ENCODE measurements at regions not wholly inside any gene's neighbourhood (a gene's known extent, or its start where the extent isn't known, plus 50 kb on each side); places are given as distances from the start of the nearest gene placed in this dataset.

GRCh38 chr6:4712291-4712690 lies 63.9 kb upstream of the CDYL start:
- H4K12ac ChIP-seq (ENCODE audit: low read depth, low read length) = no peak overlapping the region
- peaks cover 12 to 16% of the 10 kb centered on the region in 2 experiments for H3K4me1 ChIP-seq (ENCODE audit: control insufficient read depth in 1 of 2, insufficient read depth in 2 of 2, low read length in 2 of 2)
- peak overlapping the region; percentile 44 for H2BK5ac ChIP-seq (ENCODE audit: low read depth, low read length, poor library complexity)
- no peaks in the 10 kb centered on the region for H3K9me3 ChIP-seq (ENCODE audit: insufficient read depth, low read depth, low read length)
- no peaks in the 10 kb centered on the region for H3K36me3 ChIP-seq (ENCODE audit: control insufficient read depth in 1 of 2, insufficient read depth in 2 of 2, low read length in 2 of 2)
- H3K27me3 ChIP-seq (ENCODE audit: insufficient read depth, low read length) = no peaks in the 10 kb centered on the region
- H3K79me2 ChIP-seq (ENCODE audit: control insufficient read depth, insufficient read depth, low read length, poor library complexity) = no peaks in the 10 kb centered on the region
- H3K14ac ChIP-seq (ENCODE audit: low read length) = peak overlapping the region; percentile 59
- H3K79me1 ChIP-seq (ENCODE audit: low read length) = peaks cover 6% of the 10 kb centered on the region
- no peak overlapping the region for H3K4me2 ChIP-seq (ENCODE audit: low read length)
- DNase-seq = no peak
- no peak overlapping the region for H4K8ac ChIP-seq (ENCODE audit: low read depth, low read length)
- no peak overlapping the region for H3K23ac ChIP-seq (ENCODE audit: low read length)
- H3K4me3 ChIP-seq (ENCODE audit: low read depth, low read length) = no peak overlapping the region
- H2AFZ ChIP-seq (ENCODE audit: insufficient read depth, low read length, poor library complexity) = no peak overlapping the region
- no CpG with 5 or more reads among the region's 9 CpGs for WGBS (ENCODE audit: extremely low coverage, insufficient coverage, insufficient read length)
- H3K4ac ChIP-seq (ENCODE audit: low read depth, low read length) = peak overlapping the region; percentile 6
- H3K9ac ChIP-seq (ENCODE audit: low read length) = no peak overlapping the region
- H2BK12ac ChIP-seq (ENCODE audit: low read length) = peak overlapping the region; percentile 97
- H4K91ac ChIP-seq (ENCODE audit: low read depth, low read length) = peak overlapping the region; percentile 78
- H2AK5ac ChIP-seq (ENCODE audit: low read length) = peak overlapping the region; percentile 95
- H3K27ac ChIP-seq (ENCODE audit: low read depth, low read length) = no peak overlapping the region
- H3K18ac ChIP-seq (ENCODE audit: low read length) = peak overlapping the region; percentile 59
- peak overlapping the region; percentile 54 for H2BK120ac ChIP-seq (ENCODE audit: insufficient read depth, low read length, poor library complexity)

GRCh38 chr6:4707011-4707410 lies 69.2 kb upstream of the CDYL start:
- H3K79me2 ChIP-seq (ENCODE audit: control insufficient read depth, insufficient read depth, low read length, poor library complexity) = no peaks in the 10 kb centered on the region
- no CpG with 5 or more reads among the region's 3 CpGs for WGBS (ENCODE audit: extremely low coverage, insufficient coverage, insufficient read length)
- no peak overlapping the region for H2AK5ac ChIP-seq (ENCODE audit: low read length)

GRCh38 chr6:4705809-4706208 lies 70.4 kb upstream of the CDYL start:
- H3K4me2 ChIP-seq (ENCODE audit: low read length) = no peak overlapping the region
- H4K12ac ChIP-seq (ENCODE audit: low read depth, low read length) = no peak overlapping the region
- H2BK5ac ChIP-seq (ENCODE audit: low read depth, low read length, poor library complexity) = no peak overlapping the region
- no peak overlapping the region for H2BK120ac ChIP-seq (ENCODE audit: insufficient read depth, low read length, poor library complexity)
- no peaks in the 10 kb centered on the region for H3K79me2 ChIP-seq (ENCODE audit: control insufficient read depth, insufficient read depth, low read length, poor library complexity)
- H3K14ac ChIP-seq (ENCODE audit: low read length) = no peak overlapping the region
- H4K8ac ChIP-seq (ENCODE audit: low read depth, low read length) = no peak overlapping the region
- H3K23ac ChIP-seq (ENCODE audit: low read length) = no peak overlapping the region
- DNase-seq = no peak
- H3K27me3 ChIP-seq (ENCODE audit: insufficient read depth, low read length) = no peaks in the 10 kb centered on the region
- no peak overlapping the region for H4K91ac ChIP-seq (ENCODE audit: low read depth, low read length)
- no peaks in the 10 kb centered on the region for H3K79me1 ChIP-seq (ENCODE audit: low read length)
- H2AK5ac ChIP-seq (ENCODE audit: low read length) = no peak overlapping the region
- no peak overlapping the region for H2AFZ ChIP-seq (ENCODE audit: insufficient read depth, low read length, poor library complexity)
- no peak overlapping the region for H3K9ac ChIP-seq (ENCODE audit: low read length)
- H3K36me3 ChIP-seq (ENCODE audit: control insufficient read depth in 1 of 2, insufficient read depth in 2 of 2, low read length in 2 of 2) = no peaks in the 10 kb centered on the region
- no peak overlapping the region for H2BK12ac ChIP-seq (ENCODE audit: low read length)
- WGBS (ENCODE audit: extremely low coverage, insufficient coverage, insufficient read length) = no CpG with 5 or more reads among the region's 5 CpGs
- H3K27ac ChIP-seq (ENCODE audit: low read depth, low read length) = no peak overlapping the region
- H3K4me3 ChIP-seq (ENCODE audit: low read depth, low read length) = no peak overlapping the region
- peaks cover 0 to 2% of the 10 kb centered on the region in 2 experiments for H3K4me1 ChIP-seq (ENCODE audit: control insufficient read depth in 1 of 2, insufficient read depth in 2 of 2, low read length in 2 of 2)
- no peak overlapping the region for H3K4ac ChIP-seq (ENCODE audit: low read depth, low read length)
- no peak overlapping the region for H3K18ac ChIP-seq (ENCODE audit: low read length)
- H3K9me3 ChIP-seq (ENCODE audit: insufficient read depth, low read depth, low read length) = no peaks in the 10 kb centered on the region

More at GRCh38 chr6:4707011-4707410, 69.2 kb upstream of the CDYL start:
- Histone ChIP-seq H2BK12ac (ENCODE audit: low read length) (no peak overlapping the region), H3K27me3 (ENCODE audit: insufficient read depth, low read length) (no peaks in the 10 kb centered on the region), H4K12ac (ENCODE audit: low read depth, low read length) (no peak overlapping the region), H3K23ac (ENCODE audit: low read length) (no peak overlapping the region), H4K91ac (ENCODE audit: low read depth, low read length) (no peak overlapping the region), H4K8ac (ENCODE audit: low read depth, low read length) (no peak overlapping the region), H3K4ac (ENCODE audit: low read depth, low read length) (no peak overlapping the region), H3K4me2 (ENCODE audit: low read length) (no peak overlapping the region), H2AFZ (ENCODE audit: insufficient read depth, low read length, poor library complexity) (no peak overlapping the region), H3K36me3 (ENCODE audit: control insufficient read depth in 1 of 2, insufficient read depth in 2 of 2, low read length in 2 of 2) (no peaks in the 10 kb centered on the region), H3K9ac (ENCODE audit: low read length) (no peak overlapping the region), H3K18ac (ENCODE audit: low read length) (no peak overlapping the region), H3K4me3 (ENCODE audit: low read depth, low read length) (no peak overlapping the region), H3K4me1 (ENCODE audit: control insufficient read depth in 1 of 2, insufficient read depth in 2 of 2, low read length in 2 of 2) (peaks cover 8% of the 10 kb centered on the region in 2 experiments), H3K79me1 (ENCODE audit: low read length) (no peaks in the 10 kb centered on the region), H3K9me3 (ENCODE audit: insufficient read depth, low read depth, low read length) (no peaks in the 10 kb centered on the region), H3K14ac (ENCODE audit: low read length) (no peak overlapping the region), H2BK120ac (ENCODE audit: insufficient read depth, low read length, poor library complexity) (no peak overlapping the region), H3K27ac (ENCODE audit: low read depth, low read length) (no peak overlapping the region), H2BK5ac (ENCODE audit: low read depth, low read length, poor library complexity) (no peak overlapping the region)
- DNase-seq = peak; percentile 82 to 98

GRCh38 chr6:4703382-4703781 lies 72.8 kb upstream of the CDYL start:
- Histone ChIP-seq H2BK120ac (ENCODE audit: insufficient read depth, low read length, poor library complexity) (no peak overlapping the region), H2BK5ac (ENCODE audit: low read depth, low read length, poor library complexity) (no peak overlapping the region)

More at GRCh38 chr6:4703382-4703781, 72.8 kb upstream of the CDYL start:
- H3K14ac ChIP-seq (ENCODE audit: low read length) = no peak overlapping the region
- no peak overlapping the region for H4K12ac ChIP-seq (ENCODE audit: low read depth, low read length)
- H3K23ac ChIP-seq (ENCODE audit: low read length) = no peak overlapping the region
- no peaks in the 10 kb centered on the region for H3K79me1 ChIP-seq (ENCODE audit: low read length)
- no peak overlapping the region for H2BK12ac ChIP-seq (ENCODE audit: low read length)
- peaks cover 0 to 2% of the 10 kb centered on the region in 2 experiments for H3K4me1 ChIP-seq (ENCODE audit: control insufficient read depth in 1 of 2, insufficient read depth in 2 of 2, low read length in 2 of 2)
- no peak overlapping the region for H2AK5ac ChIP-seq (ENCODE audit: low read length)
- H3K18ac ChIP-seq (ENCODE audit: low read length) = no peak overlapping the region
- DNase-seq = peak; percentile 93 to 97
- H3K4me3 ChIP-seq (ENCODE audit: low read depth, low read length) = no peak overlapping the region
- H3K9ac ChIP-seq (ENCODE audit: low read length) = no peak overlapping the region
- H3K4me2 ChIP-seq (ENCODE audit: low read length) = no peak overlapping the region
- H3K27me3 ChIP-seq (ENCODE audit: insufficient read depth, low read length) = no peaks in the 10 kb centered on the region
- H2AFZ ChIP-seq (ENCODE audit: insufficient read depth, low read length, poor library complexity) = no peak overlapping the region
- no peak overlapping the region for H3K27ac ChIP-seq (ENCODE audit: low read depth, low read length)
- no CpG with 5 or more reads among the region's 3 CpGs for WGBS (ENCODE audit: extremely low coverage, insufficient coverage, insufficient read length)
- H3K36me3 ChIP-seq (ENCODE audit: control insufficient read depth in 1 of 2, insufficient read depth in 2 of 2, low read length in 2 of 2) = no peaks in the 10 kb centered on the region
- H3K9me3 ChIP-seq (ENCODE audit: insufficient read depth, low read depth, low read length) = no peaks in the 10 kb centered on the region
- H4K8ac ChIP-seq (ENCODE audit: low read depth, low read length) = no peak overlapping the region
- H3K4ac ChIP-seq (ENCODE audit: low read depth, low read length) = no peak overlapping the region
- no peaks in the 10 kb centered on the region for H3K79me2 ChIP-seq (ENCODE audit: control insufficient read depth, insufficient read depth, low read length, poor library complexity)
- H4K91ac ChIP-seq (ENCODE audit: low read depth, low read length) = no peak overlapping the region
